Testis (tissue), 2 donors: ENCODE measurements at regions not wholly inside any gene's neighbourhood (a gene's known extent, or its start where the extent isn't known, plus 50 kb on each side); places are given as distances from the start of the nearest gene placed in this dataset.
"Not testable (repeated sequence)": the region's sequence is repeated elsewhere in the genome, so short reads cannot be mapped to it uniquely, and the experiment has no call there.

ENCODE experiments used
- POLR2A ChIP-seq: fragments of 450-650 bp; IDR thresholded peaks from one replicate; pipeline ENCODE4 v1.6.1; 2017; ENCODE audit warnings: antibody characterized with exemption, mild to moderate bottlenecking, moderate library complexity
- TF ChIP-seq, protein P1 (sequence below), 3 experiments: fragments of 450-650 bp in 2 of 3; fragments of 200-600 bp in 1 of 3; sonication (generic) in 1 of 3; IDR thresholded peaks; one replicate each; pipeline ENCODE4 v1.5.1; 2016 to 2019; ENCODE audit warnings: antibody characterized with exemption in 3 of 3, mild to moderate bottlenecking in 2 of 3, moderate library complexity in 1 of 3

DNA sequence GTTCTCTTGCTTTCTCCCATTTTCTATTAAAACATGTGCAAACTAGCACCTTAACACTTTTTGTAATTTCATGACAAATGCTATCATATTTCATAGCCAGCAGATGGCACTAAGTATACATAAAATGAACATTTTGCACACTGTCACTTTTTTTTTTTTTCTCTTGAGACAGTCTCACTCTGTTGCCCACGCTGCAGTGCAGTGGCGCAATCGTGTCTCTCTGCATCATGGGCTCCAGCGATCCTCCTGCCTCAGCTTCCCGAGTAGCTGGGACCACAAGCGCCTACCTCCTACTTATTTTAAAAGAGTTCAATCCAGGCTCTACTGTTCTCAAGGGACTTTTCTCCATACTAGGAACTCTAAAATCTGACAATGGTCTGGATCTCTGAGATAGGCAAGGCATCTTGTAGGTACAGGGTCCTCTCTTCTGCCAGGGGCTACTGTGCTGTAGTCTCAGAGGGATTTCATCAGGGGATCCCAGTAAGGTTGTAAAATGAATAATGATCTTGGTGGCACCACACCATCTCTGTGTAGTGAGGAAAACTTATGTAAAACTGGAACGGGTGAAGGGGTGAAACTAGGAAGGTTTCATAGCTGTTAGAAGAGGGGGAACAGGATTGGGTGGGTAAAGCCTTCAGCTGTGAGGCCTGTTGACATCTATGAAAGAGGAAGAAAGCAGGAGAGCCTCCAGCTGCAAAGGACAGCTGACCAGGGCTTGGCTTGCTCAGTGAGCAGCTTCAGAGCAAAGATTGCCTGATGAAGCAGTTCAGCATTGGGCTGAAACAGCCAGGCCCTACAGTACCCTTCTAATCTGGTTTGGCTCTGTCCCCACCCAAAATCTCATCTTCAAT, 196.9 kb downstream of the AVL9 start:
- TF ChIP-seq, protein P1, sequence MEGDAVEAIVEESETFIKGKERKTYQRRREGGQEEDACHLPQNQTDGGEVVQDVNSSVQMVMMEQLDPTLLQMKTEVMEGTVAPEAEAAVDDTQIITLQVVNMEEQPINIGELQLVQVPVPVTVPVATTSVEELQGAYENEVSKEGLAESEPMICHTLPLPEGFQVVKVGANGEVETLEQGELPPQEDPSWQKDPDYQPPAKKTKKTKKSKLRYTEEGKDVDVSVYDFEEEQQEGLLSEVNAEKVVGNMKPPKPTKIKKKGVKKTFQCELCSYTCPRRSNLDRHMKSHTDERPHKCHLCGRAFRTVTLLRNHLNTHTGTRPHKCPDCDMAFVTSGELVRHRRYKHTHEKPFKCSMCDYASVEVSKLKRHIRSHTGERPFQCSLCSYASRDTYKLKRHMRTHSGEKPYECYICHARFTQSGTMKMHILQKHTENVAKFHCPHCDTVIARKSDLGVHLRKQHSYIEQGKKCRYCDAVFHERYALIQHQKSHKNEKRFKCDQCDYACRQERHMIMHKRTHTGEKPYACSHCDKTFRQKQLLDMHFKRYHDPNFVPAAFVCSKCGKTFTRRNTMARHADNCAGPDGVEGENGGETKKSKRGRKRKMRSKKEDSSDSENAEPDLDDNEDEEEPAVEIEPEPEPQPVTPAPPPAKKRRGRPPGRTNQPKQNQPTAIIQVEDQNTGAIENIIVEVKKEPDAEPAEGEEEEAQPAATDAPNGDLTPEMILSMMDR (IDR thresholded peaks at IDR 0.05) = not testable (repeated sequence)
- not testable (repeated sequence) for TF ChIP-seq POLR2A
